HG03558 (cell line): ENCODE measurements at regions not wholly inside any gene's neighbourhood (a gene's known extent, or its start where the extent isn't known, plus 50 kb on each side); places are given as distances from the start of the nearest gene placed in this dataset.

Experiments used
- ATAC-seq: cut with Tn5 transposase; IDR thresholded peaks from one replicate; pipeline ENCODE4 v1.9.1; 2021; ENCODE audit warnings: moderate number of reproducible peaks; ENCODE audit not compliant: unreplicated experiment; ENCODE audit errors: extremely low read depth

- ATAC-seq: no peak
Observed at GRCh38 chr2:12649602-12650400, 66.9 kb upstream of the TRIB2 start.

DNA sequence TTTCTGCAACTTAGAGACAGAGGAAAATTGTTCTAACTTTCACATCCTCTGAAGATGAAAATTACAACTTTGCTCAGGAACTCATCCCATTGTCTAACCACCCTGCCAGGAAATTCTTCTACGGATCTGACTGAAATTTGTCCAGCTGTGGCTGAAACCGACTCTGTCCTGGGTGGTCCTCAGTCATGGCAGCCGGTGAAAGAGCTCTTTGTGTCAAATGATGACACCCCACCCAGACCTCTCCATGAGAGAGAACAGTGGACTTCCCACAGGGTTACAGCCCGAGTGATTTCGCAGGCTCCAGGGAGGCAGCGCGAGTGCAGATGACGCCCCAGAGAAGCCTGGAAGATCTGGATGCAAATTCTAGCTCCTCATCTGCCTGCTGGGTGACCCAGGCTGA lies 65.1 kb upstream of the TRIB2 start:
- no peak for ATAC-seq

DNA sequence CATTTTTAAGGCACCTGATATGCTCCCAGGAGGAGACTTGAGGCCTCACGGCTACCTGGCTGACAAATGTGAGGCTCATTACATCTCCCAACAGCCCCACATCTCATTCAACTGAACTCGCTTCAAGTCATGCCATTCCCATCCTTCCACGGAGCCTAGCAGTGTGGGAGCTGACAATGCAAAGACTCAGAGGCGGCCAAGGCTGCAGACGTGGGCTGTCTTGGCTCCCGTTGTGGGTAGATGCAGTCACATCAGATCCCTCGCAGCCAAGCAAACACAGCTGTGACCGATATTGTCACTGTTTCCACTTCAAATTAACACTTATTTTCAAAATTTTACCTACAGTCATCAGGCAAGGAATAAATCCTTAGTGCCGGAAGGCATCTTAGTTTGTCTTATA lies 64.0 kb upstream of the TRIB2 start:
- ATAC-seq: no peak

DNA sequence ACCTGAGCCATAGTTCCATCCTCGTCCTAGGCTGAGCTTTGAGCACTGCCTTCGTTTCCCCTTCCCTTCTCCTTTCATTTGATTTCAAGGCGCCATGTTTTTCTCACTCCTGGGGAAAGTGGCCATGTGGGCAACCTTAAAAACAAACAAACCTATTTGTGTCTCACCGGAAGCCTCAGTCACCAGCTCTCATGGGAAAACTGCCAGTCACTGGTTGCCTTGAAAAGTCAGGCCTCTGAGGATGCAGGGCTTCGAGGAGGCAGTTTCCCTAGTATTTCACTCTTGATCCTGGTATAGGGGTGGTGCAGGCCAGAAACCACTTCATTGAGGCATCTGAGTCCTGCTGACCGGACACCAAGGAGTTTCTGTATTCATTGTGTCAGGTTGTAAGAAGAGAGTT lies 59.2 kb upstream of the TRIB2 start:
- ATAC-seq: no peak

GRCh38 chr2:12658310-12658945 lies 58.3 kb upstream of the TRIB2 start:
- no peak for ATAC-seq

DNA sequence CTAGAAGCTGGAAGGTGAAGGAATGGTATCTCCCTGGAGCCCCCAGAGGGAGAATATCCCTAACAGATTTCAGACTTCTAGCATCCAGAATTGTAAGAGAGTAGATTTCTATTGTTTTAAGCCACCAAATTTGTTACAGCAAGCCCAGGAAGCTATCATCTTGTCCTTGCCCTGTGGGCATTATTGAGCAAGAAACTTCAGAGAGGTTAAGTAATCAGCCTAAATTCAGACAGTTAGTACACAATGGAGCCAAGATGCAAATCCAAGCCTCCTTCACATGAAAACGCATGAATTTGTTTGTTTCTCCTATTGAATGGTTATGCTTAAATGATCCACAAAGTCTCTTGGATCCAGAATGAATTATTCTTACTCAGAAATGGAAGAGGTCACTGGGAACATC lies 55.2 kb upstream of the TRIB2 start:
- ATAC-seq: no peak

DNA sequence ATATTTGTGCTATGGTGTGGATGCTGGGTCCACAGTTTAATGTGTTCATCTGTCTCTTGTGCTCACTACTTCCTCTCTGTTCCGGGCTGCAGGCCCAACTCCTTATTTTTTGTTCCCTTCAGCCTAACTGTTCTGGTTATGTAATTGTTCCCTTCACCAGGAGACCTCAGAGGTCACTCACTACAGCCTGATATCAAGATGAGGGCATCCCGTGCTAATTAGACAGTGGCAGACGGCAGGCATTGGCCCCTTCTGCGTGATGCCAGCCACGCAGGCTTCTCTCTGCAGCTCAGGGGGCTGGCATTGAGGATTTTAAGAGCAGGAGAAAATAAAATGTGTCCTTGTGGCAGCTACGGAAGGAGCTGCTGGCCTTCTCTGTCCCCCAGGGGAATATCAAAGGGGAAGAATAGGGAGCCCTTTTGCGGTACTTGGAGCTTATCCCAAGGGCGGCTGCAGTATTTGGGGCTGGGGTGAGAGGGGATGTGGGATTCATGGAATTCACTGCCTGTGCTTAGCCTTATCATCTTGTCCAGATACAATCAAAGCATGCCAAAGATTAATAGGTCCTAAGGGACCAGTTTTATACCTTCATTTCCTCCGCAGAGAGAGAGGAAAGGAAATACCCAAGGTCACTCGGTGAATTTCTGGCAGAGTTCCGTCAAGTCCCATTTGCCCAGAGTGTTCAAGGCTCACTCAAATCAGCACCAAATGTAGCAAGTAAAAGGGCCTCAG lies 53.3 kb upstream of the TRIB2 start:
- ATAC-seq: no peak

- ATAC-seq: no peak
Observed at GRCh38 chr2:12665334-12665733, 51.4 kb upstream of the TRIB2 start.

- no peak for ATAC-seq
Observed at GRCh38 chr2:12666445-12666844, 50.3 kb upstream of the TRIB2 start.
